GM18498 (cell line): ENCODE measurements at regions not wholly inside any gene's neighbourhood (a gene's known extent, or its start where the extent isn't known, plus 50 kb on each side); places are given as distances from the start of the nearest gene placed in this dataset.
"Not testable (repeated sequence)": the region's sequence is repeated elsewhere in the genome, so short reads cannot be mapped to it uniquely, and the experiment has no call there.

Source experiments
- ATAC-seq: cut with Tn5 transposase; IDR thresholded peaks from one replicate; pipeline ENCODE4 v1.9.1; 2021; ENCODE audit warnings: mild to moderate bottlenecking, moderate library complexity; ENCODE audit not compliant: unreplicated experiment

- ATAC-seq = no peak
Observed at GRCh38 chr20:57780398-57780797, 70.6 kb upstream of the PMEPA1 start.

- ATAC-seq = no peak
Observed at GRCh38 chr20:57779401-57780003, 69.7 kb upstream of the PMEPA1 start.

GRCh38 chr20:57777911-57778310, 68.1 kb upstream of the PMEPA1 start:
- no peak for ATAC-seq

- ATAC-seq = no peak
Observed at GRCh38 chr20:57774951-57775350, 65.1 kb upstream of the PMEPA1 start.

GRCh38 chr20:57774111-57774880, 64.5 kb upstream of the PMEPA1 start:
- no peak for ATAC-seq

DNA sequence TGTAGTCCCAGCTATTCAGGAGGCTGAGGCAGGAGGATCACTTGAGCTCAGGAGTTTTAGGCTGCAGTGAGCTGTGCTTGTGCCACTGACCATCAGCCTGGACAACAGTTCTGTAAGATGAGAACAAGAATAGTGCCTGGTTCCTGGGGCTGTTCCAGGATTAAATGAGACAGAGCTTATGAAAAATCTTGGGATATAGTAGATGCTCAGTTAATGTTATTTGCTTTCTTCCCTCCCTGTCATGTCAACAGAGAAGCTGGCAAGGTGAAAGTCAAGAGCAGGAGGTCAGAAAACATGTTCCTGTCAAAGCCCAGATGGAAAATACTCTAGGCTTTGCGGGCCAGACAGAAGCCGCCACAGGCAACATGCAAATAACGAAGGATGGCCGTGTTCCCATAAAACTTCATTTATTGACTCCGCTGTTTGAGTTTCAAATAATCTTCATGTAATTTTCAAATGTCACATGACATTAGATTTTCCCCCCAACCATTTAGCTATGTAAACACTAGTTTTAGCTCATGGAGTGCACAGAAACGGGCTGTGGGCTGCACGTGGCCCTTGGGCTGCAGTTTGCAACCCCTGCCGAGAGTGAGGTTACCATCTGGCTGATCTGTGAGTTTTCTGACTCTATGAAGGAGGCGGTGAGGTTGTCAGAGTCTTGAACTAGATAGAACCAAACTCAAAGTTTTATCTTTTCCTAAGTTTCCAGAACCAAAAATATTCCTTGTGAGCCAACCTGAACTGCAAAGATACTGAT, 63.4 kb upstream of the PMEPA1 start:
- ATAC-seq = no peak

GRCh38 chr20:57772349-57772964, 62.6 kb upstream of the PMEPA1 start:
- ATAC-seq = no peak

DNA sequence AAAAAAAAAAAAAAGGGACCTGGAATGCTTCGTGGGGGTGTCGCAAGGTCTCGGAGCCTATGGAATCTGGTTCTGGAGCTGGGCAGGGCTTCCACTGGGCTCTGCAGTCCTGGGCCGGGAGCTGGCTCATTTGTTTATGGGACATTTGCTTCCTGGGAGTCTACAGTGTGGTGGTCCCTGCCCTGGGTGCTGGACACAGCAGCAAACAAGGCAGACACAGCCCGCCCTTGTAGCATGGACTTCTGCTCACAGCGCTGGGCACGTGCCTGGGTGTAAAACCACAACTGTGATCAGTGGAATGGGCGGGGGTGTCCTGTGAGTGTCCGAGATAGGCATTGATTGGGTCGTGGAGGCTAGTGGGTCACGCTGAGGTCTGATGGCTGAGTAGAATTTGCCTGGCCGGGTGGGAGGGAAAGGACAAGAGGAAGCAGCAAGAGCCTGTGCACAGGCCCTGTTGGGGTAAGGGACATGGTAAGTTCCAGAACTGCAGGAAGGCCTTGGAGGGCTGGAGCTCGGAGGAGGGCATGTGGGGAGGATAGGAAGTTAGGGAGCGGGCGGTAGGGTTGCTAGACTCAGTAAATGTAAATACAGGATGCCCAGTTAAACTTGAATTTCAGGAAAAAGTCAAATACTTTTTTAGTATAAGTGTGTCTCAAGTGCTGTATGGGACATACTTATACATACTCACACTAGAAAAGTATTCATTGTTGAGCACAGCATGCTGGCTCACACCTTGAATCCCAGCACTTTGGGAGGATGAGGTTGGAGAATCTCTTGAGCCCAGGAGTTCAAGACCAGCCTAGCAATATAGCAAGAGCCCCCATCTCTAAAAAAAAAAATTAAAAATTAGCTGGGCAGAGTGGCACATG, 61.3 kb upstream of the PMEPA1 start:
- no peak for ATAC-seq

DNA sequence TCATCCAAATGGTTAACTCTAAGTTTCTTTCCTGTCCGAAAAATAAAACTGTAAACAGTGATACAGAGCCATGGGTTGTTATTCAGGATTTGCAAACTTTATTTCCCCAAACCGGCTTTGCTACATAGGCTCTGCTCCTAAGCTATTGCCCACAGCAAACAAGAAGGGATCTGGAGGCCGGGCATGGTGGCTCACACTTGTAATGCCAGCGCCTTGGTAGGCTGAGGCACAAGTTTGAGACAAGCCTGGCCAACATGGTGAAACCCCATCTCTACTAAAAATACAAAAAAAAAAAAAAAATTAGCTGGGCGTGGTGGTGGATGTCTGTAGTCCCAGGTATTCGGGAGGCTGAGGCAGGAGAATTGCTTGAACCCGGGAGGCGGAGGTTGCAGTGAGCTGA, 60.6 kb upstream of the PMEPA1 start:
- not testable (repeated sequence) for ATAC-seq

GRCh38 chr20:57769756-57770155, 59.9 kb upstream of the PMEPA1 start:
- ATAC-seq = no peak

GRCh38 chr20:57768519-57768918, 58.7 kb upstream of the PMEPA1 start:
- no peak for ATAC-seq

GRCh38 chr20:57767441-57767840, 57.6 kb upstream of the PMEPA1 start:
- no peak for ATAC-seq

DNA sequence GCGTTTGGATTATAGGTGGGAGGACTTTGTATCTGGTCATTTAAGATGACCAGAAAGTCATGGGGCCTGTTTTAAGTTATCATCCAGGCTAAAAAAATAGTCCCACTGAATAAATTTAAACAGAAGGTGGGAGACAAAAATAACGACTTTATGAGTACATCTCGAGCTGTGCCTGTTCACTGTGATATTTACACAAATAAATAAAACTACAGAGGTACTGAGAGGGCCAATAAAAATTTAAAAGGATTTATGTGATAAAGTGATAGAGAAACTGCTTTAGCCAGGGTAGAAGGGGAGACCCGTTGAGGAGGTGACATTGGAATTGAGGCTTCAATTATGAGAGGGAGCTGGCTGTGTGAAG, 53.4 kb upstream of the PMEPA1 start:
- no peak for ATAC-seq

GRCh38 chr20:57762531-57763234, 52.9 kb upstream of the PMEPA1 start:
- no peak for ATAC-seq

DNA sequence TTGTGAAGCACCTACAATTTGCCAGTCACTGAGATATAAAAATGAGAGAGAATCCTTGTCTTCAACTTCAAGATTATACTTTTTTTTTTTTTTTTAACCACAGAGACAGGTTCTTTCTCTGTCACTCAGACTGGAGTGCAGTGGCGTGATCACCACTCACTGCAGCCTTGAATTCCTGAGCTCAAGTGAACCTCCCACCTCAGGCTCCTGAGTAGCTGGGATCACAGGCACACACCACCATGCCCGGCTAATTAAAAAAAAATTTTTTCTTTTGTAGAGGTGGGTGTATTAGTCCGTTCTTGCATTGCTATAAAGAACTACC, 51.6 kb upstream of the PMEPA1 start:
- ATAC-seq = no peak

- no peak for ATAC-seq
Observed at GRCh38 chr20:57760698-57761412, 51.0 kb upstream of the PMEPA1 start.

GRCh38 chr20:57759724-57760123, 49.9 kb upstream of the PMEPA1 start:
- no peak for ATAC-seq
